Calu3 (cell line): ENCODE measurements at regions not wholly inside any gene's neighbourhood (a gene's known extent, or its start where the extent isn't known, plus 50 kb on each side); places are given as distances from the start of the nearest gene placed in this dataset.

Experiments used
- BruUV-seq: library from RNA; stranded (reverse); fragments of 400-500 nt; replicated peaks from 2 replicates; lab custom pipeline; 2021; lab: Mats Ljungman, UMichigan
- CTCF ChIA-PET: fragments of 300-600 bp; sonication (Branson Sonifier 250); formaldehyde crosslinking; loops from one replicate; lab custom pipeline; 2022; ENCODE audit warnings: antibody characterized with exemption; lab: Charles Lee
- DNase-seq: peaks from one replicate; pipeline ENCODE4 v3.0.0; 2022
- H3K27ac Mint-ChIP-seq: one replicate; pipeline ENCODE4 v1.8.0; 2022; ENCODE audit warnings: mixed read lengths; ENCODE audit not compliant: unreplicated experiment
- H3K27me3 Mint-ChIP-seq: one replicate; pipeline ENCODE4 v1.8.0; 2022; ENCODE audit warnings: mixed read lengths; ENCODE audit not compliant: unreplicated experiment
- H3K36me3 Mint-ChIP-seq: one replicate; pipeline ENCODE4 v1.8.0; 2022; ENCODE audit warnings: mild to moderate bottlenecking, moderate library complexity, mixed read lengths; ENCODE audit not compliant: insufficient read depth, unreplicated experiment
- H3K4me1 Mint-ChIP-seq: one replicate; pipeline ENCODE4 v1.8.0; 2022; ENCODE audit warnings: mild to moderate bottlenecking, low read depth, mixed read lengths; ENCODE audit not compliant: unreplicated experiment
- H3K4me3 Mint-ChIP-seq: one replicate; pipeline ENCODE4 v1.8.0; 2022; ENCODE audit warnings: mild to moderate bottlenecking, low read depth, moderate library complexity, mixed read lengths; ENCODE audit not compliant: unreplicated experiment
- H3K9me3 Mint-ChIP-seq: one replicate; pipeline ENCODE4 v1.8.0; 2022; ENCODE audit warnings: low read depth, mixed read lengths; ENCODE audit not compliant: unreplicated experiment
- CTCF ChIP-seq: fragments of 200-600 bp; IDR thresholded peaks from one replicate; pipeline ENCODE4 v1.8.0; 2022; ENCODE audit warnings: antibody characterized with exemption; ENCODE audit not compliant: unreplicated experiment
- intact Hi-C: fragments of 100-400 bp; cut with micrococcal nuclease; formaldehyde crosslinking; loops from one replicate; pipeline ENCODE4 v1.10.0; 2022; ENCODE audit not compliant: unreplicated experiment

GRCh38 chr5:167949435-167949834 lies 342.0 kb upstream of the WWC1 start:
- TF ChIP-seq CTCF: no peak
- H3K36me3 Mint-ChIP-seq: no peaks in the 10 kb centered on the region
- intact Hi-C loops: no loop called here
- H3K4me1 Mint-ChIP-seq: no peaks in the 10 kb centered on the region
- H3K27me3 Mint-ChIP-seq: peaks cover 92% of the 10 kb centered on the region
- no peak overlapping the region for H3K27ac Mint-ChIP-seq
- CTCF ChIA-PET: no interaction called here
- DNase-seq: no peak
- H3K9me3 Mint-ChIP-seq: no peaks in the 10 kb centered on the region
- H3K4me3 Mint-ChIP-seq: no peak overlapping the region
- BruUV-seq: no TSS peak

DNA sequence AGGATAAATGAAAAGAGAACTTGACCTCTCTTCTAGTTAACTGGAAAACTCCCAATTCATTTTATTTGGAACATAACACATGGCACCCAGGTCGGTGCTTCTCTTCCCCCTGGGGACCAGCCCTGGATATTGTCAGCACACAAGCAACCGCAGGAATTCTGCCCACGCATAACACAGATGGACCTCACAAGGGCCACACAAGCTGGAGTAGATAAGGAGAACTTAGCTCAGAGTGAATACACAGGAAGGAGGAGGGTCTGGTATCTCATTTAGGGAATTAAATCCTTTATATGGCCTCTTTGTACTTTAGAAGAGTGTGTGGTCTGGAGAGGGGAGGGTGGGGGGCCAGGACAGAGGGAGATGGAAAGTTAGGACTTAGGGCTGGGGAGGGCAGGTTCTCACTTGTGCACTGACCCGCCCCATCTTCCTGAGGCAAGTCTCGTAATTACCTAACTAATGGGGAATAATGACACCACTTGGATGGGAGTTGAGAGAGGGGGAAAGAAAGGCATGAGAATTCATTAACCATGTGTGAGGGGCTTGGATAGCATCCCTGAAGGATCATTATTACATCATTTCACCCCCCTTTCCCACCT lies 341.2 kb upstream of the WWC1 start:
- intact Hi-C loops: no loop called here
- DNase-seq: no peak
- H3K4me3 Mint-ChIP-seq: no peak overlapping the region
- H3K27ac Mint-ChIP-seq: no peak overlapping the region
- no peaks in the 10 kb centered on the region for H3K4me1 Mint-ChIP-seq
- no TSS peak for BruUV-seq
- no peaks in the 10 kb centered on the region for H3K36me3 Mint-ChIP-seq
- no peak for TF ChIP-seq CTCF
- H3K9me3 Mint-ChIP-seq: peaks cover under 1% of the 10 kb centered on the region
- CTCF ChIA-PET: no interaction called here
- peaks cover 91% of the 10 kb centered on the region for H3K27me3 Mint-ChIP-seq

DNA sequence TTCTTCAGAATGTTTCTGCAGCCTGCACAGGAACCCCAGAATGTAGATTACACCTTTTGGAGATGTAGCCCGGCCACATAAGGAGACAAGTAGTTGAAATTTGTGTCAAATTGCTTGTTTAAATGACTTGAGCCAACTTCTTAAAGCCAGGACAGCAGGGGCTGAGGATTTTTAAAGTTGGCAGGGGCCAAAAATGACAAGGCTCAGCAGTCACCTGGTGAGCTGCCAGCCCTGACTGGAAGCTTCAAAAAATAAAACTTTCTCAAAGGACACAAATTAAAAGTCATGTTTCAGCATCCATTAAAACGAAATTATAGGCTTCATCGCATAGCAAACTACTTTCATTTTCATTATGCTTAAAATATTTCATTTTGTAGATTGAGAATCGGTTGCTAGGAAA lies 340.3 kb upstream of the WWC1 start:
- Mint-ChIP-seq H3K4me1 (no peaks in the 10 kb centered on the region), H3K36me3 (no peaks in the 10 kb centered on the region), H3K27ac (no peak overlapping the region), H3K4me3 (no peak overlapping the region), H3K9me3 (peaks cover 2% of the 10 kb centered on the region), H3K27me3 (peaks cover 91% of the 10 kb centered on the region)
- intact Hi-C loops: no loop called here
- DNase-seq: no peak
- no TSS peak for BruUV-seq
- CTCF ChIA-PET: no interaction called here
- TF ChIP-seq CTCF: no peak

DNA sequence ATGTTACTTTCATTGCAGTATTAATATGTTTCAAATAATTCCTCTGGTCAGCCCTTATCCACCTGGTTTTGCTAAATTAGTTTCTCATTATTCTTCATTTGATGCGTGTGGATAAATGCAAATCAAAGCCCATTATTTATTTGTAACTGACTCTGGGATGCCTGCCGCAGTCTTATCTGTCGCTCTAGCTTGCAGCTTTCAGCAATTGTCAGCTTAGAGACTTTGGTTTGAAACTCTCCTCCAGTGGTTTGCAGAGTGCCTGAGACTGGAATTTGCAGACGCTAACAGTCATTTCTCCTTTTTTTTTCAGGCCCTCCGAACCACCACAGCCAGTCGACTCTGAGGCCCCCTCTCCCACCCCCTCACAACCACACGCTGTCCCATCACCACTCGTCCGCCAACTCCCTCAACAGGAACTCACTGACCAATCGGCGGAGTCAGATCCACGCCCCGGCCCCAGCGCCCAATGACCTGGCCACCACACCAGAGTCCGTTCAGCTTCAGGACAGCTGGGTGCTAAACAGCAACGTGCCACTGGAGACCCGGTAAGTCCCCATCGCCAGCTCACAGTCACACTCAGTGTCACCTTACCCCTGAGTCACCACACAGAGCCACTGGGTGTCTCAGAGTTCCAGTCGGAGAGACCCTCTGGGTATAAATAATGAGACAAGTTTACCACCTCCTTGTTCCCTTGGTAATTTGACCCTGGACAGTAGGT lies 339.0 kb upstream of the WWC1 start:
- CTCF ChIA-PET: interaction anchor here (0.6 kb wide), 2 partner anchors 278 to 314 kb away, joined by 3 read pairs; no protein-coding TSS in a partner anchor
- Mint-ChIP-seq H3K9me3 (peaks cover 4% of the 10 kb centered on the region), H3K4me3 (no peak overlapping the region), H3K27me3 (peaks cover 95% of the 10 kb centered on the region), H3K36me3 (no peaks in the 10 kb centered on the region), H3K4me1 (no peaks in the 10 kb centered on the region), H3K27ac (no peak overlapping the region)
- intact Hi-C loops: no loop called here
- BruUV-seq: no TSS peak
- peak; percentile 22 for DNase-seq
- no peak for TF ChIP-seq CTCF
